Activated gamma-delta T cell treated with Interleukin-2 at 50 U/mL for 16 hours (primary cell): ENCODE measurements at regions not wholly inside any gene's neighbourhood (a gene's known extent, or its start where the extent isn't known, plus 50 kb on each side); places are given as distances from the start of the nearest gene placed in this dataset.

ENCODE experiments used
- DNase-seq: peaks from one replicate; pipeline ENCODE4 v3.0.0-alpha.2; 2020

- DNase-seq: no peak
These were observed 641.4 kb upstream of the MGMT start for GRCh38 chr10:128825626-128826025.

- no peak for DNase-seq
These were observed 633.4 kb upstream of the MGMT start for GRCh38 chr10:128833671-128834070.

GRCh38 chr10:128835361-128835760, 631.7 kb upstream of the MGMT start:
- DNase-seq: no peak

GRCh38 chr10:128837478-128837877, 629.6 kb upstream of the MGMT start:
- DNase-seq: no peak

- no peak for DNase-seq
These were observed 627.9 kb upstream of the MGMT start for GRCh38 chr10:128839134-128839533.

GRCh38 chr10:128839701-128840100, 627.3 kb upstream of the MGMT start:
- no peak for DNase-seq

GRCh38 chr10:128843972-128844371, 623.1 kb upstream of the MGMT start:
- no peak for DNase-seq

GRCh38 chr10:128846927-128847326, 620.1 kb upstream of the MGMT start:
- no peak for DNase-seq

- no peak for DNase-seq
These were observed 618.2 kb upstream of the MGMT start for GRCh38 chr10:128848810-128849209.

GRCh38 chr10:128850647-128851046, 616.4 kb upstream of the MGMT start:
- DNase-seq: no peak

GRCh38 chr10:128851281-128851680, 615.8 kb upstream of the MGMT start:
- DNase-seq: no peak

GRCh38 chr10:128851726-128852125, 615.3 kb upstream of the MGMT start:
- DNase-seq: no peak

GRCh38 chr10:128852449-128852848, 614.6 kb upstream of the MGMT start:
- no peak for DNase-seq

- DNase-seq: no peak
These were observed 614.1 kb upstream of the MGMT start for GRCh38 chr10:128852902-128853301.

- DNase-seq: no peak
These were observed 613.5 kb upstream of the MGMT start for GRCh38 chr10:128853537-128853936.

GRCh38 chr10:128854204-128854603, 612.8 kb upstream of the MGMT start:
- no peak for DNase-seq

GRCh38 chr10:128854963-128855362, 612.1 kb upstream of the MGMT start:
- DNase-seq: no peak

GRCh38 chr10:128855618-128856428, 611.2 kb upstream of the MGMT start:
- DNase-seq: no peak

- no peak for DNase-seq
These were observed 607.2 kb upstream of the MGMT start for GRCh38 chr10:128859738-128860386.

- no peak for DNase-seq
These were observed 606.5 kb upstream of the MGMT start for GRCh38 chr10:128860574-128860973.

- no peak for DNase-seq
These were observed 605.8 kb upstream of the MGMT start for GRCh38 chr10:128861018-128861901.

GRCh38 chr10:128863411-128863810, 603.6 kb upstream of the MGMT start:
- DNase-seq: no peak

- no peak for DNase-seq
These were observed 603.1 kb upstream of the MGMT start for GRCh38 chr10:128863823-128864405.
